ENCODE measurements at regions not wholly inside any gene's neighbourhood (a gene's known extent, or its start where the extent isn't known, plus 50 kb on each side); places are given as distances from the start of the nearest gene placed in this dataset.

DNA sequence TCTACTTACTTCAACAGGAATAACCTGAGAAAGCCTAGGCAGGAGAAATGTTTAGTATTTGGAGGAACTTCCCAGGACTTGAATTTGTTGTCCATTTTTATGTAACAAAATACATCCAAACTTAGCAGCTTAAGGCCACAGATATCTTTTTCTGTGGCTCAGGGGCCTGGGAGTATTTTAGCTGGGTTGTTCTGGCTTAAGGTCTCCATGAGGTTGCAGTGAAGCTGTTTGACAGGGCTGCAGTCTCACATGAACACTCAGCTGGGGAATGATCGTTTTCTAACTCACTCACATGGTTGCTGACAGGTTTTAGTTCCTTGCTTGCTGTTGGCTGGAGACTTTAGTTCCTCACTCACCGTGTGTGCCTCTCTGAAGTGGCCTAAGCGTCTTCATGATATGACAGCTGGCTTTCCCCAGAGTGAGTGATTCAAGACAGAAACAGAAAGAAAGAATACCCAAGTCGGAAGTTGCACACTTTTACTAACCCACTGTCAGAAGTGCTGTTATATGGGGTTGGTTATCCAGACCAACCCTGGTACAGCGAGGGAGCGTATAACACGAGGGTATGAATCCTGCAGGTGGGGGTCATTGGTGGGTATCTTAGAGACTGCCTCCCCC is 229.7 kb upstream of the TBL1XR1 start:
- TF ChIP-seq POLR2AphosphoS5 (IDR thresholded peaks at IDR 0.05) (no peak), POLR2A (IDR thresholded peaks at IDR 0.05) (no peak)
- TF ChIP-seq, protein P1, sequence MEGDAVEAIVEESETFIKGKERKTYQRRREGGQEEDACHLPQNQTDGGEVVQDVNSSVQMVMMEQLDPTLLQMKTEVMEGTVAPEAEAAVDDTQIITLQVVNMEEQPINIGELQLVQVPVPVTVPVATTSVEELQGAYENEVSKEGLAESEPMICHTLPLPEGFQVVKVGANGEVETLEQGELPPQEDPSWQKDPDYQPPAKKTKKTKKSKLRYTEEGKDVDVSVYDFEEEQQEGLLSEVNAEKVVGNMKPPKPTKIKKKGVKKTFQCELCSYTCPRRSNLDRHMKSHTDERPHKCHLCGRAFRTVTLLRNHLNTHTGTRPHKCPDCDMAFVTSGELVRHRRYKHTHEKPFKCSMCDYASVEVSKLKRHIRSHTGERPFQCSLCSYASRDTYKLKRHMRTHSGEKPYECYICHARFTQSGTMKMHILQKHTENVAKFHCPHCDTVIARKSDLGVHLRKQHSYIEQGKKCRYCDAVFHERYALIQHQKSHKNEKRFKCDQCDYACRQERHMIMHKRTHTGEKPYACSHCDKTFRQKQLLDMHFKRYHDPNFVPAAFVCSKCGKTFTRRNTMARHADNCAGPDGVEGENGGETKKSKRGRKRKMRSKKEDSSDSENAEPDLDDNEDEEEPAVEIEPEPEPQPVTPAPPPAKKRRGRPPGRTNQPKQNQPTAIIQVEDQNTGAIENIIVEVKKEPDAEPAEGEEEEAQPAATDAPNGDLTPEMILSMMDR (IDR thresholded peaks at IDR 0.05) = no peak
- Histone ChIP-seq H3K4me1 (no peaks in the 10 kb centered on the region), H3K27me3 (no peaks in the 10 kb centered on the region), H3K27ac (peak overlapping the region in 1 of 2 donors; percentile 3), H3K4me3 (no peak overlapping the region), H3K36me3 (no peaks in the 10 kb centered on the region), H3K9me3 (no peaks in the 10 kb centered on the region)
- no peak for DNase-seq (ENCODE audit: low spot score in 2 of 2)
- intact Hi-C loops (cut with DNase I; ENCODE audit: low total_unique reads) = no loop called here

DNA sequence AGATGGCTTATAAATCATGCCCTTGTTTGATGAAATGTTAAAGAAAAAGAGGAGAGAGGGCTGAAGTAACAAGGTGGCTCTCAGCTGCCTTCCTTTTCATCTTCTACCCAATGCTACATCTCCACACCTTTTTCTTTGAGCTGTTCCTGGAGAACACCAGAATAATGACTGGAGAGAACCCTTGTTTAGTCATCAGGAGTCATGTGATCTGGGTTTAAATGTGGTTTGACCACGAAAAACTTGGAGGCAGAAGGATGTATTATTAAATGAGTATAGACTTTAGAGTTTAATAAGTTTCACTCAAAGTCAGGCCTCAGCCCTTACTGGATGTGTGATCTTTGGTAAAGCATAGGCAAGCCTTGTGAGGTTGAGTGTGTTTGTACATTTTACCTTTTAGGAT is 230.3 kb upstream of the TBL1XR1 start:
- Histone ChIP-seq H3K36me3 (no peaks in the 10 kb centered on the region), H3K27ac (no peak overlapping the region), H3K4me1 (no peaks in the 10 kb centered on the region), H3K27me3 (no peaks in the 10 kb centered on the region), H3K9me3 (no peaks in the 10 kb centered on the region), H3K4me3 (no peak overlapping the region)
- intact Hi-C loops (cut with DNase I; ENCODE audit: low total_unique reads) = no loop called here
- TF ChIP-seq POLR2A (IDR thresholded peaks at IDR 0.05) = no peak
- no peak for TF ChIP-seq POLR2AphosphoS5 (IDR thresholded peaks at IDR 0.05)
- TF ChIP-seq, protein P1 (IDR thresholded peaks at IDR 0.05) = no peak
- no peak for DNase-seq (ENCODE audit: low spot score in 2 of 2)

DNA sequence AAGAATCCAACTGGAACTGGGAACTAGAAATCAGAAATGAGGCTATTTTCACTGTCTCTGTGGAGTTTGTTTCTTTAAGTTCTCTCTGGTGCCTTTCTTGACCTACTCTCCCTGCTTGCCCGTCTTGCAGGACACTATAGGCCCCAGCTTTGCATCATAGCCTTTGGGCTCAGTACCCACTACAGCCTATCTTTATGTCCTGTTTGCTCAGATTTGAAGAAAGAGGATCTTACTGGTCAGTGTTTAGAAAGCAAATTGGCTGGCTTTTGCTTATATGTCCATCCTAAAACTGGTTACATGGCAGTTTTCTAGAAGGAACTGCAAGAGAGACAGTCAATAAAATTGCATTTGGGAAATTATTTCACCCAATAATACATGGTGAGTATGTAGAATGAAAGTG is 231.8 kb upstream of the TBL1XR1 start:
- Histone ChIP-seq H3K9me3 (no peaks in the 10 kb centered on the region), H3K27ac (no peak overlapping the region), H3K4me1 (no peaks in the 10 kb centered on the region), H3K27me3 (no peaks in the 10 kb centered on the region), H3K36me3 (no peaks in the 10 kb centered on the region), H3K4me3 (no peak overlapping the region)
- intact Hi-C loops (cut with DNase I; ENCODE audit: low total_unique reads) = no loop called here
- TF ChIP-seq POLR2A (IDR thresholded peaks at IDR 0.05) = no peak
- TF ChIP-seq POLR2AphosphoS5 (IDR thresholded peaks at IDR 0.05) = no peak
- TF ChIP-seq, protein P1 (IDR thresholded peaks at IDR 0.05) = no peak
- no peak for DNase-seq (ENCODE audit: low spot score in 2 of 2)

DNA sequence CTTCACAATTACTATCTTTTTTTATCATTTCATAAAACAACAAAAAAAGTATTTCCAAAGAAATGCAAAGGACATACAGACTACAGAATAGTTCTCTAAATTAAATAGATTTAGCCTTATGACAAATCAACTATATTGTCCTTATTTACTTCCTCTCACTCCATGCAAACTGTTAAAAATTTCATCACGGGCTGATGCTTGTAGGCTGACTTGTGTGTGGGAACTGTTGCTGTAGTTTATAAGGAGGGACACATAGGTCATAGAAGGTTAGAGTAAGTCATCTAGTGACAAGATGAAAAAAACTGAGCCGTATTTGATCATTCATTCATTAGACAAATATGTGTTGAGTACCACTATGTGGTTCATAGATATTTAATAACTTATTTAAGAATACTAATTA is 232.5 kb upstream of the TBL1XR1 start:
- H3K27ac ChIP-seq = no peak overlapping the region
- DNase-seq (ENCODE audit: low spot score in 2 of 2) = no peak
- no peaks in the 10 kb centered on the region for H3K27me3 ChIP-seq
- no peaks in the 10 kb centered on the region for H3K36me3 ChIP-seq
- TF ChIP-seq, protein P1 (IDR thresholded peaks at IDR 0.05) = no peak
- TF ChIP-seq POLR2AphosphoS5 (IDR thresholded peaks at IDR 0.05) (no peak), POLR2A (IDR thresholded peaks at IDR 0.05) (no peak)
- no peaks in the 10 kb centered on the region for H3K4me1 ChIP-seq
- H3K4me3 ChIP-seq = no peak overlapping the region
- H3K9me3 ChIP-seq = no peaks in the 10 kb centered on the region
- intact Hi-C loops (cut with DNase I; ENCODE audit: low total_unique reads) = loop anchor here (5.0 kb wide), 1 partner anchor 207 kb away; no protein-coding TSS in a partner anchor

DNA sequence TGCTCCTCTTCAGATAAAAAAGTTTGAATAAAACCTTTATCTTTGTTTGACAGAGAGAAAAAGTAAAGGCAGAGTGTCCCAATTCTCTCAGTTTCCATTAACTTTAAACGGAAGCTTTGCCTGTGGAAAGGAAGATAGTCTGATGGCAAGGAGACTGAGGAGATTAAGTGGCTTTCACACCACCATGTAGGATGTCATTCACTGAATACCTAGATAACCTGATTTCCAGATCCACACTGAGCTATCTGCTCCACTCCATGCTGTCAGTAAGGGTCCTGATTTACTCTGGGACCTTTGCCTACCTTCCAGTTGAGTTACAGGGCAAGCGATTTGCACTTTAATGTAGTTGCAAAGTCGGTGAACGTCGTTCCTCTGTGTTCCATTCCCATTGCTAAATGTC is 233.4 kb upstream of the TBL1XR1 start:
- no peak overlapping the region for H3K4me3 ChIP-seq
- no peaks in the 10 kb centered on the region for H3K27me3 ChIP-seq
- H3K36me3 ChIP-seq = no peaks in the 10 kb centered on the region
- no peak overlapping the region for H3K27ac ChIP-seq
- intact Hi-C loops (cut with DNase I; ENCODE audit: low total_unique reads) = loop anchor here (5.0 kb wide), 1 partner anchor 208 kb away; no protein-coding TSS in a partner anchor
- no peaks in the 10 kb centered on the region for H3K9me3 ChIP-seq
- no peak for DNase-seq (ENCODE audit: low spot score in 2 of 2)
- no peaks in the 10 kb centered on the region for H3K4me1 ChIP-seq
- TF ChIP-seq POLR2AphosphoS5 (IDR thresholded peaks at IDR 0.05) (no peak), POLR2A (IDR thresholded peaks at IDR 0.05) (no peak)

Data from breast epithelium (tissue), 4 donors.